ENCODE measurements at regions not wholly inside any gene's neighbourhood (a gene's known extent, or its start where the extent isn't known, plus 50 kb on each side); places are given as distances from the start of the nearest gene placed in this dataset.

GRCh38 chr14:101120641-101121507 is 217.4 kb upstream of the RTL1 start:
- H3K4me2 ChIP-seq (ENCODE audit: insufficient read depth, low read length): no peak overlapping the region
- H3K27me3 ChIP-seq (ENCODE audit: control insufficient read depth in 2 of 2, insufficient read depth in 2 of 2, low read length in 2 of 2): no peaks in the 10 kb centered on the region
- H3K79me2 ChIP-seq (ENCODE audit: control insufficient read depth, insufficient read depth, low read length): no peaks in the 10 kb centered on the region
- no peak for FAIRE-seq
- no peaks in the 10 kb centered on the region for H3K9me3 ChIP-seq (replicated peaks; ENCODE audit: control insufficient read depth, insufficient read depth, low read length)
- no peak for TF ChIP-seq EZH2 (IDR thresholded peaks at IDR 0.05; ENCODE audit: borderline replicate concordance, low read depth, low read length, severe bottlenecking)
- TF ChIP-seq, protein P1, sequence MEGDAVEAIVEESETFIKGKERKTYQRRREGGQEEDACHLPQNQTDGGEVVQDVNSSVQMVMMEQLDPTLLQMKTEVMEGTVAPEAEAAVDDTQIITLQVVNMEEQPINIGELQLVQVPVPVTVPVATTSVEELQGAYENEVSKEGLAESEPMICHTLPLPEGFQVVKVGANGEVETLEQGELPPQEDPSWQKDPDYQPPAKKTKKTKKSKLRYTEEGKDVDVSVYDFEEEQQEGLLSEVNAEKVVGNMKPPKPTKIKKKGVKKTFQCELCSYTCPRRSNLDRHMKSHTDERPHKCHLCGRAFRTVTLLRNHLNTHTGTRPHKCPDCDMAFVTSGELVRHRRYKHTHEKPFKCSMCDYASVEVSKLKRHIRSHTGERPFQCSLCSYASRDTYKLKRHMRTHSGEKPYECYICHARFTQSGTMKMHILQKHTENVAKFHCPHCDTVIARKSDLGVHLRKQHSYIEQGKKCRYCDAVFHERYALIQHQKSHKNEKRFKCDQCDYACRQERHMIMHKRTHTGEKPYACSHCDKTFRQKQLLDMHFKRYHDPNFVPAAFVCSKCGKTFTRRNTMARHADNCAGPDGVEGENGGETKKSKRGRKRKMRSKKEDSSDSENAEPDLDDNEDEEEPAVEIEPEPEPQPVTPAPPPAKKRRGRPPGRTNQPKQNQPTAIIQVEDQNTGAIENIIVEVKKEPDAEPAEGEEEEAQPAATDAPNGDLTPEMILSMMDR (IDR thresholded peaks at IDR 0.05; ENCODE audit: extremely low read depth in 1 of 2, insufficient read depth in 1 of 2, low read depth in 1 of 2, low read length in 2 of 2): no peak
- TF ChIP-seq POLR2A (IDR thresholded peaks at IDR 0.05; ENCODE audit: low read depth, low read length): no peak
- no peak for TF ChIP-seq FOS (IDR thresholded peaks at IDR 0.05; ENCODE audit: borderline replicate concordance, insufficient read depth, low read length)
- no peak for TF ChIP-seq MAX (IDR thresholded peaks at IDR 0.05; ENCODE audit: insufficient read depth, insufficient read length)
- no peak for TF ChIP-seq POLR2AphosphoS5 (IDR thresholded peaks at IDR 0.05; ENCODE audit: insufficient read depth, low read depth, low read length)
- no peak for TF ChIP-seq MYC (IDR thresholded peaks at IDR 0.05; ENCODE audit: low read depth, low read length)
- no peak for TF ChIP-seq GATA2 (IDR thresholded peaks at IDR 0.05; ENCODE audit: insufficient read depth, insufficient read length, low read depth, low read length)
- no peak for TF ChIP-seq JUN (IDR thresholded peaks at IDR 0.05; ENCODE audit: borderline replicate concordance, insufficient read depth, insufficient read length, low read depth)
- POLR2A ChIA-PET: no interaction called here
- no peaks in the 10 kb centered on the region for H3K36me3 ChIP-seq (ENCODE audit: control insufficient read depth in 2 of 2, extremely low read depth in 1 of 2, insufficient read depth in 2 of 2, low read length in 2 of 2)
- H3K27ac ChIP-seq (ENCODE audit: insufficient read depth, low read depth, low read length): no peak overlapping the region
- H3K4me1 ChIP-seq (ENCODE audit: control insufficient read depth, extremely low read depth, insufficient read depth, low read length): peaks cover 8% of the 10 kb centered on the region
- dilution Hi-C loops (cut with MboI; ENCODE audit: extremely low pct_ligation_motif_present, low sequenced_read_pairs) (no loop called here), intact Hi-C loops (cut with micrococcal nuclease) (no loop called here)
- BruUV-seq (replicated peaks): no TSS peak
- no peak overlapping the region for H3K4me3 ChIP-seq (replicated peaks in 1 of 3; ENCODE audit: insufficient read depth in 1 of 3, low read depth in 1 of 3, low read length in 3 of 3)
- no peaks in the 10 kb centered on the region for H3K9me1 ChIP-seq (replicated peaks; ENCODE audit: control insufficient read depth, extremely low read depth, insufficient read depth, low read length)
- H2AFZ ChIP-seq (ENCODE audit: low read depth, low read length): peak overlapping the region; percentile 58
- CTCF ChIA-PET: interaction anchor here (0.8 to 1.7 kb wide), 3 partner anchors 15 to 62 kb away, joined by 3 to 4 read pairs (median 4); no protein-coding TSS in a partner anchor
- H4K20me1 ChIP-seq (replicated peaks; ENCODE audit: control insufficient read depth, extremely low read depth, insufficient read depth, low read length): no peaks in the 10 kb centered on the region
- no peak for DNase-seq (ENCODE audit: low read depth, low spot score)
- H3K9ac ChIP-seq (replicated peaks; ENCODE audit: extremely low read depth, insufficient read depth, low read length): no peak overlapping the region

All from endothelial cell of umbilical vein (primary cell).